ENCODE measurements at regions not wholly inside any gene's neighbourhood (a gene's known extent, or its start where the extent isn't known, plus 50 kb on each side); places are given as distances from the start of the nearest gene placed in this dataset.
"Not testable (repeated sequence)": the region's sequence is repeated elsewhere in the genome, so short reads cannot be mapped to it uniquely, and the experiment has no call there.

GRCh38 chr2:53610260-53610659 is 157.3 kb upstream of the CHAC2 start:
- Histone ChIP-seq H3K4me3 (ENCODE audit: low read depth in 1 of 5, low read length in 5 of 5) (no peak overlapping the region), H3K27ac (ENCODE audit: low read depth, low read length) (no peak overlapping the region), H3K9me3 (ENCODE audit: control insufficient read depth in 5 of 5, low read length in 5 of 5) (no peaks in the 10 kb centered on the region), H3K4me1 (ENCODE audit: control insufficient read depth in 5 of 5, insufficient read depth in 5 of 5, low read length in 5 of 5) (no peaks in the 10 kb centered on the region), H3K36me3 (ENCODE audit: control insufficient read depth in 5 of 5, insufficient read depth in 5 of 5, low read length in 5 of 5) (no peaks in the 10 kb centered on the region), H3K9ac (ENCODE audit: low read length in 5 of 5) (no peak overlapping the region), H3K27me3 (ENCODE audit: control insufficient read depth in 5 of 5, insufficient read depth in 4 of 5, low read length in 5 of 5) (no peaks in the 10 kb centered on the region)

DNA sequence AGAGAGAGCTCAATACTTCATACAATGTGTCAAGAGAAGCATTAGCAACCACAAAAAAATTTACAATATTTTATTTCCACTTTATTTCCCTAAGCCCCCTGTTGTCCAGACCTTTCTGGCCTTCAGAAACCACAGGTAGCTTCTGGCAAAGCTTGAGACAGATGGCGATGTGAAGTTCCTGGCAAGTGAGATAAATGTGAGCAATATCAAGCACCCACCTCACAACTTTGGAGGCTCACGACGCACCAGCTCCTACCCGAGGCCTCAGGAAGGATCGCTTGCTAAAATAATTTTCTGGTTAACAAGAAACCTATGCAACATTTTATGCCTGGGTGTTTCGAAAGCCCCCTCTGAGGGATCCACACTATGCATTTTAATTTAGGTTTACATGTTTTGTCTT is 158.1 kb upstream of the CHAC2 start:
- Histone ChIP-seq H3K27me3 (ENCODE audit: control insufficient read depth in 5 of 5, insufficient read depth in 4 of 5, low read length in 5 of 5) (no peaks in the 10 kb centered on the region), H3K27ac (ENCODE audit: low read depth, low read length) (no peak overlapping the region)

DNA sequence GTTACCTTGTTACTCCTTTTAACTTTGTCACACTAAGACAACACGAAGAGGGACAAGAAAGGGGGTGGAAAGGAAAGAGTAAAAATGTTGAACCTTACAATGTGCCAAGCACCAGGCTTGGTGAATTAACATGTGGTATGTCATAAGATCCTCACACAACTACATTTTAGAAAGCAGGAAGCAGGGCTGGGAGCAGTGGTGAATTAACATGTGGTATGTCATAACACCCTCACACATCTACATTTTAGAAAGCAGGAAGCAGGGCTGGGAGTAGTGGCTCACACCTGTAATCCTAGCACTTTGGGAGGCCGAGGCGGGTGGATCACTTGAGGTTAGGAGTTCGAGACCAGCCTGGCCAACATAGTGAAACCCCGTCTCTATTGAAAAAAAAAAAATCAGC is 159.3 kb upstream of the CHAC2 start:
- H3K9ac ChIP-seq (ENCODE audit: low read length in 5 of 5) = no peak overlapping the region
- H3K9me3 ChIP-seq (ENCODE audit: control insufficient read depth in 5 of 5, low read length in 5 of 5) = no peaks in the 10 kb centered on the region
- no peaks in the 10 kb centered on the region for H3K27me3 ChIP-seq (ENCODE audit: control insufficient read depth in 5 of 5, insufficient read depth in 4 of 5, low read length in 5 of 5)
- no peaks in the 10 kb centered on the region for H3K36me3 ChIP-seq (ENCODE audit: control insufficient read depth in 5 of 5, insufficient read depth in 5 of 5, low read length in 5 of 5)
- H3K27ac ChIP-seq (ENCODE audit: low read depth, low read length) = no peak overlapping the region
- H3K4me1 ChIP-seq (ENCODE audit: control insufficient read depth in 5 of 5, insufficient read depth in 5 of 5, low read length in 5 of 5) = no peaks in the 10 kb centered on the region
- no peak overlapping the region for H3K4me3 ChIP-seq (ENCODE audit: low read depth in 1 of 5, low read length in 5 of 5)

More for the DNA sequence above, 158.1 kb upstream of the CHAC2 start:
- Histone ChIP-seq H3K4me1 (ENCODE audit: control insufficient read depth in 5 of 5, insufficient read depth in 5 of 5, low read length in 5 of 5) (no peaks in the 10 kb centered on the region), H3K36me3 (ENCODE audit: control insufficient read depth in 5 of 5, insufficient read depth in 5 of 5, low read length in 5 of 5) (no peaks in the 10 kb centered on the region), H3K9me3 (ENCODE audit: control insufficient read depth in 5 of 5, low read length in 5 of 5) (no peaks in the 10 kb centered on the region), H3K4me3 (ENCODE audit: low read depth in 1 of 5, low read length in 5 of 5) (no peak overlapping the region), H3K9ac (ENCODE audit: low read length in 5 of 5) (no peak overlapping the region)

DNA sequence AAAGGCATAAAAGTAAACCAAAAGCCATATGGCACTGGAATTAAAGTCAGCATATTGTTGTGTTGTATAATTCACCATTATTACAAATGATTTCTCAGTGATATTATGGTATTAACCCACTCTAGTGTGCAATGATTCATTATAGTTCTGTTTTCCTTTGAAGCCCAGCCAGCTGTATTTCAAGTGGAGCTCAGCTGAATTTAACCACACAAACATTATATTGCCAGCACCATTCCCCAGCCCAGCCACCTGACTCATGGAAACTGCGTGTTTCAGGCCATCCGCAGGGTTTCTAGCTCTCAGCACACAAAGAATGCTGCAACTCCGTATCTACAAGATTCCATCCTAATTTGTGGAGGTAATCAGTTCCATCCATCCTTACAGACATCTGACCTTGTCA is 166.8 kb upstream of the CHAC2 start:
- no peaks in the 10 kb centered on the region for H3K9me3 ChIP-seq (ENCODE audit: control insufficient read depth in 5 of 5, low read length in 5 of 5)

GRCh38 chr2:53586733-53587612 is 180.6 kb upstream of the CHAC2 start:
- H3K27ac ChIP-seq (ENCODE audit: low read depth, low read length); H3K9me3 ChIP-seq (ENCODE audit: control insufficient read depth in 5 of 5, low read length in 5 of 5); H3K9ac ChIP-seq (ENCODE audit: low read length in 5 of 5); H3K27me3 ChIP-seq (ENCODE audit: control insufficient read depth in 5 of 5, insufficient read depth in 4 of 5, low read length in 5 of 5); H3K4me1 ChIP-seq (ENCODE audit: control insufficient read depth in 5 of 5, insufficient read depth in 5 of 5, low read length in 5 of 5); H3K4me3 ChIP-seq (ENCODE audit: low read depth in 1 of 5, low read length in 5 of 5); H3K36me3 ChIP-seq (ENCODE audit: control insufficient read depth in 5 of 5, insufficient read depth in 5 of 5, low read length in 5 of 5): not testable (repeated sequence)

More for the DNA sequence above, 166.8 kb upstream of the CHAC2 start:
- Histone ChIP-seq H3K4me1 (ENCODE audit: control insufficient read depth in 5 of 5, insufficient read depth in 5 of 5, low read length in 5 of 5) (peaks cover 0 to 3% (median 0%) of the 10 kb centered on the region in 5 donors), H3K27me3 (ENCODE audit: control insufficient read depth in 5 of 5, insufficient read depth in 4 of 5, low read length in 5 of 5) (peaks cover 0 to 2% (median 0%) of the 10 kb centered on the region in 5 donors), H3K4me3 (ENCODE audit: low read depth in 1 of 5, low read length in 5 of 5) (no peak overlapping the region), H3K36me3 (ENCODE audit: control insufficient read depth in 5 of 5, insufficient read depth in 5 of 5, low read length in 5 of 5) (no peaks in the 10 kb centered on the region), H3K27ac (ENCODE audit: low read depth, low read length) (no peak overlapping the region), H3K9ac (ENCODE audit: low read length in 5 of 5) (no peak overlapping the region)

DNA sequence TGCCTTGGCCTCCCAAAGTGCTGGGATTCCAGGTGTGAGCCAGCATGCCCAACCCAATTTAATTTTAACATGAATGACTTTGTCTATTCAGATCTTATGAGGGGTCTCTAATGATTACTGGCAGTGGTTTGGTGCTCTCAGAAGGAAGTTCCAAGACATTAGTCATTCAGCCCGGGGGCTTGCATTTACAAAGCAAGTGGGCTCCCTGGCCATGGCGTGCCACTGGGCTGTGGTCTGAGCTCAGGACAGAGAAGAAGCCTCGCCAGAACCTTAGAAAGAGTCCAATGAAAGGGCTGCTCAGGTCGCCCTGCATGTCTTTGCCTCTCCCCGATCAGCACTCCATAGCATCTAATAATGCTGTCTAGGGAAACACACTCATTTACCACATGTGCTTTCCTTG is 182.6 kb upstream of the CHAC2 start:
- H3K4me3 ChIP-seq (ENCODE audit: low read depth in 1 of 5, low read length in 5 of 5) = no peak overlapping the region
- H3K9ac ChIP-seq (ENCODE audit: low read length in 5 of 5) = no peak overlapping the region
- H3K36me3 ChIP-seq (ENCODE audit: control insufficient read depth in 5 of 5, insufficient read depth in 5 of 5, low read length in 5 of 5) = no peaks in the 10 kb centered on the region
- no peaks in the 10 kb centered on the region for H3K27me3 ChIP-seq (ENCODE audit: control insufficient read depth in 5 of 5, insufficient read depth in 4 of 5, low read length in 5 of 5)
- H3K27ac ChIP-seq (ENCODE audit: low read depth, low read length) = no peak overlapping the region
- H3K9me3 ChIP-seq (ENCODE audit: control insufficient read depth in 5 of 5, low read length in 5 of 5) = no peaks in the 10 kb centered on the region
- no peaks in the 10 kb centered on the region for H3K4me1 ChIP-seq (ENCODE audit: control insufficient read depth in 5 of 5, insufficient read depth in 5 of 5, low read length in 5 of 5)

DNA sequence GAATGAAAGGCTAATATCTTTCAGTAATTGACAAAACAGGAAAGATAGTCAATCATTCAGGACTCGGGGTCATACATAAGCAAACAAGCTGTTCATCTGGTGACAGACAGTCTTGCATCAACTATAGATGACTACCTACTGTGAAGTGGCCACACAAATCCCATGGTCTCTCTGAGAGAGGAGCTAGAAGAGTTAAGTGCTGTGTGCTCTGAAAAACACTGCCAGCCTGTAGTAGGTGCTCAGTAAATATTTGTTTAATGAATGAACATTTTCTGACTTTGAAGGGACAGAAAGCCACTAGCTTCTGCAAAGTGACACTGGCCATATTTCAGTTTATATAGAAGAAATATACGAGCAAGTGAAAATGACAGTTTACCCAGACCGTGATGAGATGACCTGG is 184.0 kb upstream of the CHAC2 start:
- Histone ChIP-seq H3K27ac (ENCODE audit: low read depth, low read length) (no peak overlapping the region), H3K9me3 (ENCODE audit: control insufficient read depth in 5 of 5, low read length in 5 of 5) (no peaks in the 10 kb centered on the region)

GRCh38 chr2:53582556-53582955 is 185.0 kb upstream of the CHAC2 start:
- Histone ChIP-seq H3K4me3 (ENCODE audit: low read depth in 1 of 5, low read length in 5 of 5) (no peak overlapping the region), H3K9ac (ENCODE audit: low read length in 5 of 5) (no peak overlapping the region), H3K36me3 (ENCODE audit: control insufficient read depth in 5 of 5, insufficient read depth in 5 of 5, low read length in 5 of 5) (no peaks in the 10 kb centered on the region), H3K4me1 (ENCODE audit: control insufficient read depth in 5 of 5, insufficient read depth in 5 of 5, low read length in 5 of 5) (no peaks in the 10 kb centered on the region), H3K27ac (ENCODE audit: low read depth, low read length) (no peak overlapping the region), H3K9me3 (ENCODE audit: control insufficient read depth in 5 of 5, low read length in 5 of 5) (no peaks in the 10 kb centered on the region), H3K27me3 (ENCODE audit: control insufficient read depth in 5 of 5, insufficient read depth in 4 of 5, low read length in 5 of 5) (peaks cover 0 to 5% (median 0%) of the 10 kb centered on the region in 5 donors)

More for the DNA sequence above, 184.0 kb upstream of the CHAC2 start:
- Histone ChIP-seq H3K9ac (ENCODE audit: low read length in 5 of 5) (no peak overlapping the region), H3K4me1 (ENCODE audit: control insufficient read depth in 5 of 5, insufficient read depth in 5 of 5, low read length in 5 of 5) (no peaks in the 10 kb centered on the region), H3K4me3 (ENCODE audit: low read depth in 1 of 5, low read length in 5 of 5) (no peak overlapping the region), H3K27me3 (ENCODE audit: control insufficient read depth in 5 of 5, insufficient read depth in 4 of 5, low read length in 5 of 5) (peaks cover 0 to 3% (median 0%) of the 10 kb centered on the region in 5 donors), H3K36me3 (ENCODE audit: control insufficient read depth in 5 of 5, insufficient read depth in 5 of 5, low read length in 5 of 5) (no peaks in the 10 kb centered on the region)

GRCh38 chr2:53576166-53576565 is 191.4 kb upstream of the CHAC2 start:
- H3K4me3 ChIP-seq (ENCODE audit: low read depth in 1 of 5, low read length in 5 of 5) = no peak overlapping the region
- no peak overlapping the region for H3K27ac ChIP-seq (ENCODE audit: low read depth, low read length)
- no peaks in the 10 kb centered on the region for H3K36me3 ChIP-seq (ENCODE audit: control insufficient read depth in 5 of 5, insufficient read depth in 5 of 5, low read length in 5 of 5)

GRCh38 chr2:53575721-53576124 is 191.9 kb upstream of the CHAC2 start:
- no peak overlapping the region for H3K9ac ChIP-seq (ENCODE audit: low read length in 5 of 5)
- H3K27ac ChIP-seq (ENCODE audit: low read depth, low read length) = no peak overlapping the region
- no peaks in the 10 kb centered on the region for H3K4me1 ChIP-seq (ENCODE audit: control insufficient read depth in 5 of 5, insufficient read depth in 5 of 5, low read length in 5 of 5)
- no peaks in the 10 kb centered on the region for H3K9me3 ChIP-seq (ENCODE audit: control insufficient read depth in 5 of 5, low read length in 5 of 5)
- H3K36me3 ChIP-seq (ENCODE audit: control insufficient read depth in 5 of 5, insufficient read depth in 5 of 5, low read length in 5 of 5) = no peaks in the 10 kb centered on the region
- H3K27me3 ChIP-seq (ENCODE audit: control insufficient read depth in 5 of 5, insufficient read depth in 4 of 5, low read length in 5 of 5) = peaks cover 0 to 5% (median 0%) of the 10 kb centered on the region in 5 donors
- no peak overlapping the region for H3K4me3 ChIP-seq (ENCODE audit: low read depth in 1 of 5, low read length in 5 of 5)

More at GRCh38 chr2:53576166-53576565, 191.4 kb upstream of the CHAC2 start:
- Histone ChIP-seq H3K4me1 (ENCODE audit: control insufficient read depth in 5 of 5, insufficient read depth in 5 of 5, low read length in 5 of 5) (no peaks in the 10 kb centered on the region), H3K9ac (ENCODE audit: low read length in 5 of 5) (no peak overlapping the region), H3K9me3 (ENCODE audit: control insufficient read depth in 5 of 5, low read length in 5 of 5) (no peaks in the 10 kb centered on the region), H3K27me3 (ENCODE audit: control insufficient read depth in 5 of 5, insufficient read depth in 4 of 5, low read length in 5 of 5) (peaks cover 0 to 5% (median 0%) of the 10 kb centered on the region in 5 donors)

All from subcutaneous abdominal adipose tissue (tissue), 5 donors.